ENCODE measurements at regions not wholly inside any gene's neighbourhood (a gene's known extent, or its start where the extent isn't known, plus 50 kb on each side); places are given as distances from the start of the nearest gene placed in this dataset.

DNA sequence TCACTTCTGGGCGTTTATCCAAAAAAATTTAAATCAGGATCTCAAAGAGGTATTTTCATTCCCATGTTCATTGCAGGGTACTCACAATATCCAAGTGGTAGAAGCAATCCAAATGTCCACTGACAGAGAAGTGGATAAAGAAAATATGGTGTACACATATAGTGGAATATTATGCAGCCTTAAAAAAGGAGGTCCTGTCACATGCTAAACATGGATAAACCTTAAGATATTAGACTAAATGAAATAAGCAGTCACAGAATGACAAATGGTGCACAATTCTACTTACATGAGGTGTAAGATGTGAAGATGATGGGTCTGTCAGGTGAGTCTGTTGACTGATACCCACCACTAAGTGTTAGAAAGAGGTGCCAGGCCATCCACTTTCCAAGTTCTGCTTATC lies 140.6 kb downstream of the THNSL2 start:
- H3K4me3 ChIP-seq (replicated peaks; ENCODE audit: insufficient read depth, low read length): no peak overlapping the region
- DNase-seq (ENCODE audit: low read depth in 1 of 2, low spot score in 1 of 2): no peak
- no peak overlapping the region for H3K27ac ChIP-seq (replicated peaks)
- no peaks in the 10 kb centered on the region for H3K27me3 ChIP-seq (ENCODE audit: insufficient read depth, poor library complexity, severe bottlenecking)
- TF ChIP-seq, protein P1, sequence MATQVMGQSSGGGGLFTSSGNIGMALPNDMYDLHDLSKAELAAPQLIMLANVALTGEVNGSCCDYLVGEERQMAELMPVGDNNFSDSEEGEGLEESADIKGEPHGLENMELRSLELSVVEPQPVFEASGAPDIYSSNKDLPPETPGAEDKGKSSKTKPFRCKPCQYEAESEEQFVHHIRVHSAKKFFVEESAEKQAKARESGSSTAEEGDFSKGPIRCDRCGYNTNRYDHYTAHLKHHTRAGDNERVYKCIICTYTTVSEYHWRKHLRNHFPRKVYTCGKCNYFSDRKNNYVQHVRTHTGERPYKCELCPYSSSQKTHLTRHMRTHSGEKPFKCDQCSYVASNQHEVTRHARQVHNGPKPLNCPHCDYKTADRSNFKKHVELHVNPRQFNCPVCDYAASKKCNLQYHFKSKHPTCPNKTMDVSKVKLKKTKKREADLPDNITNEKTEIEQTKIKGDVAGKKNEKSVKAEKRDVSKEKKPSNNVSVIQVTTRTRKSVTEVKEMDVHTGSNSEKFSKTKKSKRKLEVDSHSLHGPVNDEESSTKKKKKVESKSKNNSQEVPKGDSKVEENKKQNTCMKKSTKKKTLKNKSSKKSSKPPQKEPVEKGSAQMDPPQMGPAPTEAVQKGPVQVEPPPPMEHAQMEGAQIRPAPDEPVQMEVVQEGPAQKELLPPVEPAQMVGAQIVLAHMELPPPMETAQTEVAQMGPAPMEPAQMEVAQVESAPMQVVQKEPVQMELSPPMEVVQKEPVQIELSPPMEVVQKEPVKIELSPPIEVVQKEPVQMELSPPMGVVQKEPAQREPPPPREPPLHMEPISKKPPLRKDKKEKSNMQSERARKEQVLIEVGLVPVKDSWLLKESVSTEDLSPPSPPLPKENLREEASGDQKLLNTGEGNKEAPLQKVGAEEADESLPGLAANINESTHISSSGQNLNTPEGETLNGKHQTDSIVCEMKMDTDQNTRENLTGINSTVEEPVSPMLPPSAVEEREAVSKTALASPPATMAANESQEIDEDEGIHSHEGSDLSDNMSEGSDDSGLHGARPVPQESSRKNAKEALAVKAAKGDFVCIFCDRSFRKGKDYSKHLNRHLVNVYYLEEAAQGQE (IDR thresholded peaks at IDR 0.05; ENCODE audit: insufficient replicate concordance, low read depth): no peak
- TF ChIP-seq GABPA (IDR thresholded peaks at IDR 0.05; ENCODE audit: low read depth) (no peak), POLR2AphosphoS5 (IDR thresholded peaks at IDR 0.05; ENCODE audit: low read depth) (no peak), SPI1 (IDR thresholded peaks at IDR 0.05; ENCODE audit: borderline replicate concordance, low read depth) (no peak)
- TF ChIP-seq, protein P2, sequence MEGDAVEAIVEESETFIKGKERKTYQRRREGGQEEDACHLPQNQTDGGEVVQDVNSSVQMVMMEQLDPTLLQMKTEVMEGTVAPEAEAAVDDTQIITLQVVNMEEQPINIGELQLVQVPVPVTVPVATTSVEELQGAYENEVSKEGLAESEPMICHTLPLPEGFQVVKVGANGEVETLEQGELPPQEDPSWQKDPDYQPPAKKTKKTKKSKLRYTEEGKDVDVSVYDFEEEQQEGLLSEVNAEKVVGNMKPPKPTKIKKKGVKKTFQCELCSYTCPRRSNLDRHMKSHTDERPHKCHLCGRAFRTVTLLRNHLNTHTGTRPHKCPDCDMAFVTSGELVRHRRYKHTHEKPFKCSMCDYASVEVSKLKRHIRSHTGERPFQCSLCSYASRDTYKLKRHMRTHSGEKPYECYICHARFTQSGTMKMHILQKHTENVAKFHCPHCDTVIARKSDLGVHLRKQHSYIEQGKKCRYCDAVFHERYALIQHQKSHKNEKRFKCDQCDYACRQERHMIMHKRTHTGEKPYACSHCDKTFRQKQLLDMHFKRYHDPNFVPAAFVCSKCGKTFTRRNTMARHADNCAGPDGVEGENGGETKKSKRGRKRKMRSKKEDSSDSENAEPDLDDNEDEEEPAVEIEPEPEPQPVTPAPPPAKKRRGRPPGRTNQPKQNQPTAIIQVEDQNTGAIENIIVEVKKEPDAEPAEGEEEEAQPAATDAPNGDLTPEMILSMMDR (IDR thresholded peaks at IDR 0.05; ENCODE audit: insufficient read depth, low read length): no peak

DNA sequence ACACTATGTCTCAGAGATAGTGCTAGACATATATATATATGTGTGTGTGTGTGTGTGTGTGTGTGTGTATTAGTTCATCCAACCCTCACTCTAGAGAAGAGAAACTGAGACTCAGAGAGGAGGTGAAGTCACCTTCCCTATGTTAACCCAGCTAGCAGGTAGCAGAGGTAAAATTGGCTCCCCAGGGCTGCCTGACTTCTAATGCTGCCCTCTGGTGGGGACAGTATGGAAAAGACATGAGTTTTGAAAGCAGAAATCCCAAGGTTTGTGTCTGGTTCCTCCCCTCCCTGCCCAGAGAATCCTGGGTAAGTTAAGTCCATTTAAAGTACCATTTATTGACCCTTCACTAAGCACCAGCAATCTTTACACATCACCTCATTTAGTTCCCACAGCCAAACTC lies 137.7 kb downstream of the THNSL2 start:
- TF ChIP-seq, protein P2 (IDR thresholded peaks at IDR 0.05; ENCODE audit: insufficient read depth, low read length): no peak
- no peak for TF ChIP-seq SPI1 (IDR thresholded peaks at IDR 0.05; ENCODE audit: borderline replicate concordance, low read depth)
- TF ChIP-seq GABPA (IDR thresholded peaks at IDR 0.05; ENCODE audit: low read depth): no peak
- TF ChIP-seq, protein P1 (IDR thresholded peaks at IDR 0.05; ENCODE audit: insufficient replicate concordance, low read depth): no peak
- no peak for TF ChIP-seq POLR2AphosphoS5 (IDR thresholded peaks at IDR 0.05; ENCODE audit: low read depth)
- H3K27me3 ChIP-seq (ENCODE audit: insufficient read depth, poor library complexity, severe bottlenecking): no peaks in the 10 kb centered on the region
- no peak overlapping the region for H3K27ac ChIP-seq (replicated peaks)
- DNase-seq (ENCODE audit: low read depth in 1 of 2, low spot score in 1 of 2): peak in 1 of 2 experiments; percentile 43
- H3K4me3 ChIP-seq (replicated peaks; ENCODE audit: insufficient read depth, low read length): no peak overlapping the region

DNA sequence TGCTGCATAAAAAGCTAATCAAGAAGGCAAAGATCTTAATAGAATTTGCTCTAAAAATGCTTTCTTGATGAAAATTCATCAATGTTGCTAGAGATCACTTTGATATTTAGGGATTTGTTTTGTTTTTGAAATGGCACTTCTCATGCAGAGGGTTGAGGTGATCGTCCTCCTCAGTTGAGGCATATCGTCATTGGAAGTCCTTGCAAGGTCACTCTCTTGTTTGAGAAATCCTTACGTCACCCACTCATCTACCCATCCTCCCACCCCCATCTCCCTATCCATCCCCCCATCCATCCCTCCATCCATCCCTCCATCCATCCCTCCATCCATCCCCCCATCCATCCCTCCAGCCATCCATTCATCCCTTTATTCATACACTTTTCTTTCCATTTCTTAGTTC lies 133.7 kb downstream of the THNSL2 start:
- DNase-seq (ENCODE audit: low read depth in 1 of 2, low spot score in 1 of 2): no peak
- H3K4me3 ChIP-seq (replicated peaks; ENCODE audit: insufficient read depth, low read length): no peak overlapping the region
- H3K27ac ChIP-seq (replicated peaks): no peak overlapping the region
- TF ChIP-seq GABPA (IDR thresholded peaks at IDR 0.05; ENCODE audit: low read depth) (no peak), POLR2AphosphoS5 (IDR thresholded peaks at IDR 0.05; ENCODE audit: low read depth) (no peak), SPI1 (IDR thresholded peaks at IDR 0.05; ENCODE audit: borderline replicate concordance, low read depth) (no peak)
- TF ChIP-seq, protein P1 (IDR thresholded peaks at IDR 0.05; ENCODE audit: insufficient replicate concordance, low read depth): no peak
- TF ChIP-seq, protein P2 (IDR thresholded peaks at IDR 0.05; ENCODE audit: insufficient read depth, low read length): no peak
- no peaks in the 10 kb centered on the region for H3K27me3 ChIP-seq (ENCODE audit: insufficient read depth, poor library complexity, severe bottlenecking)

Measured in HL-60 (cell line).